K562 (cell line): ENCODE measurements at regions not wholly inside any gene's neighbourhood (a gene's known extent, or its start where the extent isn't known, plus 50 kb on each side); places are given as distances from the start of the nearest gene placed in this dataset.

Source experiments
- ATAC-seq: fragments of 200-7000 bp; cut with Tn5 transposase; 3 replicates; pipeline ENCODE4 v1.9.1; 2020; ENCODE audit warnings: moderate library complexity
- BruUV-seq: library from RNA; stranded (reverse); fragments of 400-500 nt; replicated peaks from 2 replicates; lab custom pipeline; 2021; lab: Mats Ljungman, UMichigan
- CTCF ChIA-PET: fragments of 300-600 bp; formaldehyde crosslinking; extraction: SDS; loops from one replicate; lab custom pipeline; 2021; ENCODE audit warnings: low intra/inter-chr PET ratio; lab: Yijun Ruan, JAX
- POLR2A ChIA-PET: fragments of 300-600, 350-650 bp; sonication (Branson Sonifier 250); formaldehyde crosslinking; extraction: SDS; loops from one replicate; lab custom pipeline; 2021; ENCODE audit warnings: antibody characterized with exemption, inconsistent platforms; lab: Yijun Ruan, JAX
- DNase-seq, 4 experiments: peaks; one replicate each; pipeline versions ENCODE4 v3.0.0 to v3.0.0-alpha.2; 2011 to 2018; ENCODE audit warnings: low spot score in 3 of 4, mixed read lengths in 3 of 4; ENCODE audit errors: extremely low read depth in 1 of 4
- FAIRE-seq: peaks from 2 replicates; lab custom pipeline; 2011; peaks lifted over from hg19 to GRCh38; lab: Jason Lieb, UNC
- H2AFZ ChIP-seq: 2 replicates; pipeline ENCODE4 v1.6.0; 2011; ENCODE audit warnings: low read depth, low read length, control low read depth, inconsistent platforms
- H3K27ac ChIP-seq: fragments of 200-600 bp; 3 replicates; pipeline ENCODE4 v1.8.0; 2011; ENCODE audit warnings: low read depth, mild to moderate bottlenecking, control low read depth, inconsistent platforms, low read length, moderate library complexity, mixed read lengths; ENCODE audit errors: extremely low read depth
- H3K27me3 ChIP-seq, 2 experiments: fragments of 300-600 bp in 1 of 2; 2 replicates in 1 of 2; 3 replicates in 1 of 2; pipeline versions ENCODE4 v1.6.0 to v1.8.0; 2011; ENCODE audit warnings: inconsistent platforms in 2 of 2, low read length in 2 of 2, mild to moderate bottlenecking in 1 of 2, mixed read lengths in 1 of 2, moderate library complexity in 1 of 2; ENCODE audit not compliant: control insufficient read depth in 2 of 2, insufficient read depth in 2 of 2
- H3K36me3 ChIP-seq: fragments of 300-600 bp; 3 replicates; pipeline ENCODE4 v1.8.0; 2011; ENCODE audit warnings: mild to moderate bottlenecking, low read length, inconsistent platforms; ENCODE audit not compliant: control insufficient read depth, insufficient read depth
- H3K4me1 ChIP-seq, 2 experiments: fragments of 200-600 bp in 1 of 2; replicated peaks in 1 of 2; 2 replicates in 1 of 2; 3 replicates in 1 of 2; pipeline versions ENCODE4 v1.5.1 to v1.8.0; 2011; ENCODE audit warnings: inconsistent platforms in 2 of 2, low read length in 2 of 2, mild to moderate bottlenecking in 1 of 2, mixed read lengths in 1 of 2, moderate library complexity in 1 of 2; ENCODE audit not compliant: control insufficient read depth in 2 of 2, insufficient read depth in 2 of 2
- H3K4me2 ChIP-seq: 2 replicates; pipeline ENCODE4 v1.6.1; 2011; ENCODE audit warnings: low read length, control low read depth, inconsistent platforms, mixed read lengths; ENCODE audit not compliant: insufficient read depth
- H3K4me3 ChIP-seq: fragments of 200-600 bp; sonication (generic), shearing (Covaris generic); 2 replicates; pipeline ENCODE4 v1.5.1; 2016; ENCODE audit warnings: control low read depth, inconsistent platforms
- H3K79me2 ChIP-seq: fragments of 200-600 bp; 3 replicates; pipeline ENCODE4 v1.8.0; 2011; ENCODE audit warnings: low read length, inconsistent platforms; ENCODE audit not compliant: control insufficient read depth, insufficient read depth
- H3K9ac ChIP-seq, 2 experiments: 2 replicates each; pipeline versions ENCODE4 v1.6.0 to v1.6.1; 2011; ENCODE audit warnings: low read depth in 2 of 2, low read length in 2 of 2, control low read depth in 1 of 2, inconsistent platforms in 1 of 2, mild to moderate bottlenecking in 1 of 2, mixed read lengths in 1 of 2; ENCODE audit not compliant: insufficient read depth in 1 of 2
- H3K9me1 ChIP-seq: one replicate; pipeline ENCODE4 v1.6.0; 2011; ENCODE audit warnings: inconsistent platforms, mild to moderate bottlenecking, low read length, moderate library complexity; ENCODE audit not compliant: control insufficient read depth, insufficient read depth
- H3K9me3 ChIP-seq: replicated peaks from 2 replicates; pipeline ENCODE4 v1.5.1; 2011; ENCODE audit warnings: low read depth, low read length, inconsistent platforms; ENCODE audit not compliant: control insufficient read depth, insufficient read depth
- H4K20me1 ChIP-seq: replicated peaks from 2 replicates; pipeline ENCODE4 v1.6.1; 2011; ENCODE audit warnings: low read length, inconsistent platforms, mixed read lengths; ENCODE audit not compliant: control insufficient read depth, insufficient read depth
- CEBPZ ChIP-seq: fragments of 150-350 bp; IDR thresholded peaks from 2 replicates; pipeline ENCODE4 v1.6.1; 2014; ENCODE audit warnings: low read depth, mild to moderate bottlenecking, low read length, borderline replicate concordance
- EHMT2 ChIP-seq: fragments of 450-650 bp; IDR thresholded peaks from 2 replicates; pipeline ENCODE4 v1.6.1; 2018; ENCODE audit warnings: antibody characterized with exemption
- ID3 ChIP-seq, 2 experiments: fragments of 250-450 bp in 1 of 2; fragments of 450-650 bp in 1 of 2; sonication (Bioruptor Pico) in 1 of 2; IDR thresholded peaks; 2 replicates each; pipeline versions ENCODE4 v1.6.1 to v1.8.0; 2016 to 2021; ENCODE audit warnings: mild to moderate bottlenecking in 2 of 2, moderate library complexity in 2 of 2, missing compliant biosample characterization in 1 of 2, missing genetic modification characterization in 1 of 2
- MTA3 ChIP-seq: fragments of 450-650 bp; formaldehyde crosslinking; IDR thresholded peaks from 2 replicates; pipeline ENCODE4 v1.6.1; 2017; ENCODE audit warnings: mild to moderate bottlenecking, borderline replicate concordance
- POLR2G ChIP-seq: fragments of 200-400 bp; formaldehyde crosslinking; IDR thresholded peaks from 2 replicates; pipeline ENCODE4 v1.6.1; 2017; ENCODE audit warnings: low read depth, mild to moderate bottlenecking, antibody characterized with exemption, low read length, moderate library complexity
- SIN3A ChIP-seq, 2 experiments: fragments of 150-350 bp in 1 of 2; IDR thresholded peaks; 2 replicates each; pipeline ENCODE4 v1.6.1; 2011 to 2016; ENCODE audit warnings: borderline replicate concordance in 2 of 2, low read depth in 2 of 2, low read length in 2 of 2, mild to moderate bottlenecking in 2 of 2, moderate library complexity in 2 of 2; ENCODE audit not compliant: control insufficient read depth in 1 of 2
- THAP7 ChIP-seq: fragments of 250-450 bp; sonication (Bioruptor Pico); IDR thresholded peaks from 2 replicates; pipeline ENCODE4 v1.5.0; 2021
- ZNF224 ChIP-seq: sonication (generic); formaldehyde crosslinking; IDR thresholded peaks from 2 replicates; pipeline ENCODE4 v1.8.0; 2022; ENCODE audit warnings: mild to moderate bottlenecking, missing genetic modification reagents
- ZNF41 ChIP-seq: fragments of 250-450 bp; sonication (Bioruptor Pico); conservative IDR thresholded peaks from 2 replicates; pipeline ENCODE4 v1.4.0; 2020; ENCODE audit warnings: mild to moderate bottlenecking
- WGBS: fragments of 100-300 bp; shearing (Covaris generic); methylation state at CpG from one replicate; pipeline ENCODE4 v1.1.6; 2016; ENCODE audit warnings: low coverage, mixed read lengths; ENCODE audit not compliant: insufficient coverage; ENCODE audit errors: missing lambda C conversion rate; 5-methylcytosine and 5-hydroxymethylcytosine counted together
- in situ Hi-C: fragments of 300-500 bp; cut with MboI; formaldehyde crosslinking; loops from 4 replicates; pipeline ENCODE4 v1.15.0; 2018; ENCODE audit warnings: inconsistent platforms, mixed read lengths
- intact Hi-C: fragments of 100-400 bp; cut with micrococcal nuclease; formaldehyde crosslinking; loops from 2 replicates; pipeline ENCODE4 v1.14.2; 2022

GRCh38 chr20:10916312-10916711 lies 242.5 kb upstream of the JAG1 start (continued):
- no peak for TF ChIP-seq ID3 (CRISPR knock-in tag; IDR thresholded peaks at IDR 0.05)
- no peak for TF ChIP-seq ID3 (tag; IDR thresholded peaks at IDR 0.05)
- TF ChIP-seq POLR2G, result no peak

- 4% methylated on average over 5 of the region's 5 CpGs for WGBS
- H2AFZ ChIP-seq, result no peak overlapping the region
- no peaks in the 10 kb centered on the region for H3K4me1 ChIP-seq
- H3K27ac ChIP-seq, result no peak overlapping the region
- ChIA-PET POLR2A (no interaction called here), CTCF (no interaction called here)
- FAIRE-seq (no peak), ATAC-seq (no peak), DNase-seq (no peak)
- H3K79me2 ChIP-seq, result no peaks in the 10 kb centered on the region
- no peak overlapping the region for H3K4me3 ChIP-seq
- BruUV-seq, result no TSS peak
- H4K20me1 ChIP-seq, result no peaks in the 10 kb centered on the region
- no peak overlapping the region for H3K4me2 ChIP-seq
- no peak for TF ChIP-seq ZNF41 (CRISPR knock-in tag)
- TF ChIP-seq EHMT2, result no peak
- TF ChIP-seq ZNF224 (CRISPR knock-in tag), result no peak
- no peak for TF ChIP-seq SIN3A (IDR thresholded peaks at IDR 0.05; ENCODE audit: borderline replicate concordance in 2 of 2, control insufficient read depth in 1 of 2, low read depth in 2 of 2, low read length in 2 of 2)
- no peak for TF ChIP-seq MTA3
- no peak for TF ChIP-seq CEBPZ
- no peak for TF ChIP-seq THAP7 (CRISPR knock-in tag)
- no peaks in the 10 kb centered on the region for H3K9me3 ChIP-seq
- H3K9ac ChIP-seq, result no peak overlapping the region
- H3K9me1 ChIP-seq, result no peaks in the 10 kb centered on the region
- in situ Hi-C loops (no loop called here), intact Hi-C loops (no loop called here)
- H3K36me3 ChIP-seq, result no peaks in the 10 kb centered on the region
- H3K27me3 ChIP-seq, result no peaks in the 10 kb centered on the region
These were observed 244.0 kb upstream of the JAG1 start for GRCh38 chr20:10917826-10918225.
